ENCODE measurements at regions not wholly inside any gene's neighbourhood (a gene's known extent, or its start where the extent isn't known, plus 50 kb on each side); places are given as distances from the start of the nearest gene placed in this dataset.

DNA sequence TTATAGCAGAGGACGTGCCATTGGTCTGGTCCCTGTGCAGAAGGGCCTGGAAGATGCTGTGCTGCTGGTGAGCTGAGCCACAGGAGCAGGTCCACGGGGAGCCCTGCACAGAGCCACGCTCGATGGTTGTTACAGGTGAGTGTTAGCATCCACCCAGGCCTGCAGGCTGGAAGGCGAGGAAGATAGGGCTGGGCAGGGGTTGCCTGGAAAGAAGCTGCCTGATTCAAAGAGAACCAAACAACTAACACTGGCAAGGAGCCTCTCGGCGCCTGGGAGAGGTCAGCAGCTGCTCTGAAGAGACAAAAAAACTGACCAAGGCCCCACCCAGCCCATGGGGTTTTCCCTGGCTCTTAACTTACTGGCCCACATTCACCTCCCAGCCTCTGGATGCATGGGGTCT, 160.2 kb downstream of the MED10 start:
- Histone ChIP-seq H3K27ac (no peak overlapping the region), H3K4me3 (no peak overlapping the region), H3K4me1 (no peaks in the 10 kb centered on the region), H3K27me3 (no peaks in the 10 kb centered on the region), H3K36me3 (no peaks in the 10 kb centered on the region), H3K9me3 (no peaks in the 10 kb centered on the region)
- intact Hi-C loops (cut with DNase I; ENCODE audit: low total_unique reads): no loop called here
- DNase-seq: no peak
- TF ChIP-seq, protein P1, sequence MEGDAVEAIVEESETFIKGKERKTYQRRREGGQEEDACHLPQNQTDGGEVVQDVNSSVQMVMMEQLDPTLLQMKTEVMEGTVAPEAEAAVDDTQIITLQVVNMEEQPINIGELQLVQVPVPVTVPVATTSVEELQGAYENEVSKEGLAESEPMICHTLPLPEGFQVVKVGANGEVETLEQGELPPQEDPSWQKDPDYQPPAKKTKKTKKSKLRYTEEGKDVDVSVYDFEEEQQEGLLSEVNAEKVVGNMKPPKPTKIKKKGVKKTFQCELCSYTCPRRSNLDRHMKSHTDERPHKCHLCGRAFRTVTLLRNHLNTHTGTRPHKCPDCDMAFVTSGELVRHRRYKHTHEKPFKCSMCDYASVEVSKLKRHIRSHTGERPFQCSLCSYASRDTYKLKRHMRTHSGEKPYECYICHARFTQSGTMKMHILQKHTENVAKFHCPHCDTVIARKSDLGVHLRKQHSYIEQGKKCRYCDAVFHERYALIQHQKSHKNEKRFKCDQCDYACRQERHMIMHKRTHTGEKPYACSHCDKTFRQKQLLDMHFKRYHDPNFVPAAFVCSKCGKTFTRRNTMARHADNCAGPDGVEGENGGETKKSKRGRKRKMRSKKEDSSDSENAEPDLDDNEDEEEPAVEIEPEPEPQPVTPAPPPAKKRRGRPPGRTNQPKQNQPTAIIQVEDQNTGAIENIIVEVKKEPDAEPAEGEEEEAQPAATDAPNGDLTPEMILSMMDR (IDR thresholded peaks at IDR 0.05): no peak

DNA sequence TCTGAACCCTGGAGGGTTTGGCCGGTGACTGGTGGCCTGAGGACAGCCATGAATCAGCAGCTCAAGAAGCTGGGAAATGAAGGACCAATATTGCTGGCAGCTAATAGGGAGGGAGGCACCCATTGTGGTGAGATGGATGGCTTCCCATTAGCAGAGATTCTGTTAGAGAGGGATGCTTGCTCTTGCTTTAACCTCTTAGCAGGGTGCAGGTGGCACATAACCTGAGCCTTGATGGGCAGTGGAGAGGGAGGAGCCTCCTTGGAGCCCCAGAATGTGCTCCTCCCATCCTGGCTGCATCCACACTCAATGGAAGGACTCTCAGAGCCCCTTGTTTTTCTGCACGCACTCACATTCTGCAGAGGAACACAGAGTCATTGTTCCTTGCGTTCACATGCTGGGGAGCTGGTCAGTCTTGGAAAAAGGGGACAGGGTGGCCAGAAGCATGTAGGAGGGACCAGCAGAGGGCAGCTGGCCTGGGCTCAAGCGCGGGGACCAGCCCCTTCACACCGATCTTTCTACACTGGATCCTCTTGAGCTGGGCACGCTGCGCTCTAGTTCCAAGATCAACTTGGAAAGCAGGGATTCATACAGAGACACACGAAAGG, 161.8 kb downstream of the MED10 start:
- no peak for DNase-seq

DNA sequence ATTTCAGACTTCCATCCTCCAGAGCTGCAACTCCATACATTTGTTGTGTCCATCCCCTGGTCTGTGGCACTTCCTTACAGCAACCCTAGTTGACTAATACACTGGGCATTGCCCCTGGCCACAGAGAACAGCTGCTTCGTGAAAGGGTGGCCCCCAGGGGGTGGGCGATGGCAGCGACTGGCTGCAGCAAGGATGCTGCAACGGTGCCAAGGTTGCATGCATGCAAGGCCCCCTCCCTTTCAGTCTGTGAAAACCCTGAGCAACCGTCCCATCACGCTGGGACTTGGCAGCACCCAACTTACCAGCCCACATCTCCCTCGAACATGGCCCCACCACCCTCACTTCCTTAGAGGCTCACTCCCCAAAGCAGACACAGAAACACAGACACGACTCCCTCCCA, 162.5 kb downstream of the MED10 start:
- H3K4me1 ChIP-seq: no peaks in the 10 kb centered on the region
- intact Hi-C loops (cut with DNase I; ENCODE audit: low total_unique reads): no loop called here
- DNase-seq: no peak
- H3K36me3 ChIP-seq: no peaks in the 10 kb centered on the region
- H3K27me3 ChIP-seq: no peaks in the 10 kb centered on the region
- no peak overlapping the region for H3K4me3 ChIP-seq
- TF ChIP-seq, protein P1 (IDR thresholded peaks at IDR 0.05): no peak
- H3K9me3 ChIP-seq: no peaks in the 10 kb centered on the region
- H3K27ac ChIP-seq: no peak overlapping the region

More for the DNA sequence above, 161.8 kb downstream of the MED10 start:
- intact Hi-C loops (cut with DNase I; ENCODE audit: low total_unique reads): no loop called here
- Histone ChIP-seq H3K9me3 (no peaks in the 10 kb centered on the region), H3K4me3 (no peak overlapping the region), H3K27me3 (no peaks in the 10 kb centered on the region), H3K27ac (no peak overlapping the region), H3K4me1 (no peaks in the 10 kb centered on the region), H3K36me3 (no peaks in the 10 kb centered on the region)
- TF ChIP-seq, protein P1 (IDR thresholded peaks at IDR 0.05): no peak

DNA sequence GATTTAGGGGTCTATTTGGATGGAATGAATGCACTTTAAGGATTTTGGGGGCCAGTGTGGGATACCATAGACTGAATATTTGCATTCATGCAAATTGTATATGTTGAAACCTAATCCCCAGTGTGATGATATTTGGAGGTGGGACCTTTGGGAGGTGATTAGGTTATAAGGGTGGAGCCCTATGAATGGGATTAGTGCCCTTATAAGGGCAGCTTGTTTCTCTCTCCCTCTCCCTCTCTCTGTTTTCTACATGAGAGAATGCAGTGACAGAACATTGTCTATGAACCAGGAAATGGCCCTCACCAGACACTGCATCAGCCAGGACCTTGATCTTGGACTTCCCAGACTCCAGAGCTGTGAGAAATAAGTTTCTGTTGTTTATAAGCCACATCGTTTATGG, 166.1 kb downstream of the MED10 start:
- TF ChIP-seq, protein P1 (IDR thresholded peaks at IDR 0.05): no peak
- Histone ChIP-seq H3K27me3 (no peaks in the 10 kb centered on the region), H3K9me3 (no peaks in the 10 kb centered on the region), H3K4me3 (no peak overlapping the region), H3K36me3 (no peaks in the 10 kb centered on the region), H3K27ac (no peak overlapping the region), H3K4me1 (no peaks in the 10 kb centered on the region)
- no peak for DNase-seq
- intact Hi-C loops (cut with DNase I; ENCODE audit: low total_unique reads): no loop called here

DNA sequence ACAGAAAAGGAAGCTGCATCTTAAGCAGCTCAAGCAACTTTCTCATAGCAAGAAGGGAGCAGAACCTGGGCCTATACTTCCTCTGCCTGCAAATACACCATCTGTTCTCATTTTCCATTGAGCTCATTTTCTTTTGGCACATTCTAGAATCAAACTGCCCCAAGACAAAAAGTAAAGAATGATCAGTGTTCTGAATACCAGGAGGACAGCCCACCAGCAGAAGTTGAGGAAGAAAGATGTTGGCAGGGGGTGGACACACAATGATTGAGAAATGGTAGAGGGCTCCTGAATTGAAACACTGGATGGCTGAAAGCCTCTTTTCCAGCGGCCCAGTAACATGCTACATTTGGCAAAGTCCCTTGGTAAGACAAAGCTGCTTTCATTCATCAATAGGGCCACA, 171.8 kb downstream of the MED10 start:
- H3K4me3 ChIP-seq: no peak overlapping the region
- no peak overlapping the region for H3K27ac ChIP-seq
- no peaks in the 10 kb centered on the region for H3K4me1 ChIP-seq
- intact Hi-C loops (cut with DNase I; ENCODE audit: low total_unique reads): no loop called here
- TF ChIP-seq, protein P1 (IDR thresholded peaks at IDR 0.05): no peak
- H3K36me3 ChIP-seq: no peaks in the 10 kb centered on the region
- DNase-seq: no peak
- H3K9me3 ChIP-seq: no peaks in the 10 kb centered on the region
- H3K27me3 ChIP-seq: no peaks in the 10 kb centered on the region

DNA sequence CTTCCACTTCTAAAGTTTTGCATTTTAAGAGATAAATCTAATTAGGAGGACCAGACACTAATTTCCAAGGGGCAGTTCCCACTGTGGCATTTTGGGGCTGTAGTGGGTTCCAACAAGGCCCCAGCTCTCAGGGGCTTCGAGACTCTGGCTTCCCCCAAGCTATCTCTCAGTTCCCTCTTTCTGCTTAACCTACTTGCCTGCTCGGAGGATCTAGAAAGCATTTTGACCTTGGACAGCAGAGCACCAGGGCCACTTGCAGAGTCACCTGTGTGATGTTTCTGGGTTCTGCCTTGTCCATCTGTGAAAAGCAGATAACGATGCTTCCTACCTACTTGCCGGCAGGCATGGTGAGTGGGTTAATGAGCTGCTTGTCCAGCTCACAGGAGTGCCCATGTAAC, 175.4 kb downstream of the MED10 start:
- no peaks in the 10 kb centered on the region for H3K36me3 ChIP-seq
- no peaks in the 10 kb centered on the region for H3K9me3 ChIP-seq
- no peaks in the 10 kb centered on the region for H3K27me3 ChIP-seq
- intact Hi-C loops (cut with DNase I; ENCODE audit: low total_unique reads): no loop called here
- no peak overlapping the region for H3K4me3 ChIP-seq
- TF ChIP-seq, protein P1 (IDR thresholded peaks at IDR 0.05): no peak
- no peak for DNase-seq
- no peaks in the 10 kb centered on the region for H3K4me1 ChIP-seq
- H3K27ac ChIP-seq: no peak overlapping the region

Data from tibial artery (tissue), 4 donors.